Ishikawa (cell line): ENCODE measurements at regions not wholly inside any gene's neighbourhood (a gene's known extent, or its start where the extent isn't known, plus 50 kb on each side); places are given as distances from the start of the nearest gene placed in this dataset.

ENCODE experiments used
- CEBPB ChIP-seq: IDR thresholded peaks from 2 replicates; pipeline ENCODE4 v1.6.1; 2012
- CREB1 ChIP-seq: IDR thresholded peaks from 2 replicates; pipeline ENCODE4 v1.6.1; 2012; ENCODE audit warnings: low read depth
- EGR1 ChIP-seq: IDR thresholded peaks from 2 replicates; pipeline ENCODE4 v1.6.1; 2012
- EP300 ChIP-seq: IDR thresholded peaks from 2 replicates; pipeline ENCODE4 v1.6.1; 2012; ENCODE audit warnings: borderline replicate concordance
- FOXM1 ChIP-seq: IDR thresholded peaks from 2 replicates; pipeline ENCODE4 v1.6.1; 2012; ENCODE audit warnings: low read depth, borderline replicate concordance
- MAX ChIP-seq: IDR thresholded peaks from 2 replicates; pipeline ENCODE4 v1.6.1; 2012
- NFIC ChIP-seq: IDR thresholded peaks from 2 replicates; pipeline ENCODE4 v1.6.1; 2012
- RAD21 ChIP-seq: IDR thresholded peaks from 2 replicates; pipeline ENCODE4 v1.6.1; 2012; ENCODE audit warnings: low read depth
- TAF1 ChIP-seq: IDR thresholded peaks from 2 replicates; pipeline ENCODE4 v1.6.1; 2012; ENCODE audit warnings: low read depth, mild to moderate bottlenecking
- TCF12 ChIP-seq: IDR thresholded peaks from 2 replicates; pipeline ENCODE4 v1.6.1; 2012; ENCODE audit warnings: low read depth
- TEAD4 ChIP-seq: IDR thresholded peaks from 2 replicates; pipeline ENCODE4 v1.6.1; 2012
- YY1 ChIP-seq: IDR thresholded peaks from 2 replicates; pipeline ENCODE4 v1.6.1; 2012; ENCODE audit warnings: low read depth
- ZBTB7A ChIP-seq: IDR thresholded peaks from 2 replicates; pipeline ENCODE4 v1.6.1; 2012; ENCODE audit warnings: low read depth
- TF ChIP-seq, protein P1 (sequence below): IDR thresholded peaks from 2 replicates; pipeline ENCODE4 v1.6.1; 2012; ENCODE audit warnings: low read depth, mild to moderate bottlenecking
- TF ChIP-seq, protein P2 (sequence below): IDR thresholded peaks from 2 replicates; pipeline ENCODE4 v1.6.1; 2012

DNA sequence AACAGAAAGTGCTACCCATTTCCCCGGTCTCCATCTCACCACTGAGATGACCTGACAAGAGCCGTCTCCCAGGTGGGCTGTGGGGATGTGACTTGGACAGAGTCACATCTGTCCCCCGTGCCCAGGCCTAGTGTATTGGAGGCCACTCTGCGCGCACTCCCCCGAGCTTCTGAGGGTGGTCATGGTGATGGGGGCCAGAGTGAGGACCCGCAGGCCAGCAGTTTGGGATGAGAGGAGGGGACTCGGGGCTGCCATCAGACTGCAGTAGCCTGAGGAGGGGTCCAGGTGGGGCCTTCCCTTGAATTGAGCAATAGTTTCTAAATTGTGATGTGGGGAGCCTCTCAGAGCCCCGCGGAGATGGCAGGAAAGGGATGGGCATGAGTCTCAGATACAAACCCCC, 852.6 kb downstream of the TBC1D22A start:
- TF ChIP-seq EP300: no peak

DNA sequence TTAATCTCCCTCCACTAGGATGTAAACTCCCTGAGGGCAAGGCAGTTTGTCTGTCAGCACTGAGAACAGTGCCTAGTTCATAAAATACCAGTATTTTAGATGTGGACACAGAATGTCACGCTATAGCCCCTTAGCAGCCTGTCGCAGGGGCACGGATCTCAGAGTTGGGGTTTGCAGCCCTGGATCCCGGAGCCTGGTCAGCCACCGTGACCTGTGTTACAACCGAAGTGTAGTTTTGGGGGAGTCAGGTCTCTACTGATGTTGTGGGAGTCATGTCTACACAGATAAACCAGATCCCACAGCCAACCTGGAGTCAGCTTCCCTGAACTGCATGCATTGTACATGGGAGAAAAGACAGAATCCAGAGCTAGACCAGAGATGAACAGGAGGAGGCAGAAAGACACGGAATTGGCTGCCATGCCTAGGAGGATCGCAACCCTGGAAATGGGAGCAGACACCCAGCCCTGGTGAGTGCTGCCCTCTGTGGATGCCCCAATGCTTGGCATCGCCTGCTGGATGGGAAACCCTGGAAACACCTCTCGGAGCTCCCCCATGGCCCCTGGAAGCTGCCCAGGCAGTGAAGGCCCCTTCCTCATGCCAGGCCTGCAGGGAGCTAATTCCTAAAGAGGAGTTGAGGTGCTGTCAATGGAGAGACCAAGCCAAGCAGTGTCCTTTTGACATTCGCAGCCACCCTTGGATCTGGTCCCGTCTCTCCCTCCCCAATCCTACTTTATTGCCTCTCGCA, 851.3 kb downstream of the TBC1D22A start:
- TF ChIP-seq FOXM1: no peak
- TF ChIP-seq CEBPB: no peak
- TF ChIP-seq EP300: no peak
- no peak for TF ChIP-seq YY1
- no peak for TF ChIP-seq TEAD4
- TF ChIP-seq MAX: no peak
- no peak for TF ChIP-seq RAD21
- no peak for TF ChIP-seq TAF1
- TF ChIP-seq CREB1: no peak
- TF ChIP-seq, protein P1, sequence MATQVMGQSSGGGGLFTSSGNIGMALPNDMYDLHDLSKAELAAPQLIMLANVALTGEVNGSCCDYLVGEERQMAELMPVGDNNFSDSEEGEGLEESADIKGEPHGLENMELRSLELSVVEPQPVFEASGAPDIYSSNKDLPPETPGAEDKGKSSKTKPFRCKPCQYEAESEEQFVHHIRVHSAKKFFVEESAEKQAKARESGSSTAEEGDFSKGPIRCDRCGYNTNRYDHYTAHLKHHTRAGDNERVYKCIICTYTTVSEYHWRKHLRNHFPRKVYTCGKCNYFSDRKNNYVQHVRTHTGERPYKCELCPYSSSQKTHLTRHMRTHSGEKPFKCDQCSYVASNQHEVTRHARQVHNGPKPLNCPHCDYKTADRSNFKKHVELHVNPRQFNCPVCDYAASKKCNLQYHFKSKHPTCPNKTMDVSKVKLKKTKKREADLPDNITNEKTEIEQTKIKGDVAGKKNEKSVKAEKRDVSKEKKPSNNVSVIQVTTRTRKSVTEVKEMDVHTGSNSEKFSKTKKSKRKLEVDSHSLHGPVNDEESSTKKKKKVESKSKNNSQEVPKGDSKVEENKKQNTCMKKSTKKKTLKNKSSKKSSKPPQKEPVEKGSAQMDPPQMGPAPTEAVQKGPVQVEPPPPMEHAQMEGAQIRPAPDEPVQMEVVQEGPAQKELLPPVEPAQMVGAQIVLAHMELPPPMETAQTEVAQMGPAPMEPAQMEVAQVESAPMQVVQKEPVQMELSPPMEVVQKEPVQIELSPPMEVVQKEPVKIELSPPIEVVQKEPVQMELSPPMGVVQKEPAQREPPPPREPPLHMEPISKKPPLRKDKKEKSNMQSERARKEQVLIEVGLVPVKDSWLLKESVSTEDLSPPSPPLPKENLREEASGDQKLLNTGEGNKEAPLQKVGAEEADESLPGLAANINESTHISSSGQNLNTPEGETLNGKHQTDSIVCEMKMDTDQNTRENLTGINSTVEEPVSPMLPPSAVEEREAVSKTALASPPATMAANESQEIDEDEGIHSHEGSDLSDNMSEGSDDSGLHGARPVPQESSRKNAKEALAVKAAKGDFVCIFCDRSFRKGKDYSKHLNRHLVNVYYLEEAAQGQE: no peak
- TF ChIP-seq NFIC: no peak
- no peak for TF ChIP-seq EGR1
- TF ChIP-seq, protein P2, sequence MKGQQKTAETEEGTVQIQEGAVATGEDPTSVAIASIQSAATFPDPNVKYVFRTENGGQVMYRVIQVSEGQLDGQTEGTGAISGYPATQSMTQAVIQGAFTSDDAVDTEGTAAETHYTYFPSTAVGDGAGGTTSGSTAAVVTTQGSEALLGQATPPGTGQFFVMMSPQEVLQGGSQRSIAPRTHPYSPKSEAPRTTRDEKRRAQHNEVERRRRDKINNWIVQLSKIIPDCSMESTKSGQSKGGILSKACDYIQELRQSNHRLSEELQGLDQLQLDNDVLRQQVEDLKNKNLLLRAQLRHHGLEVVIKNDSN: no peak
- TF ChIP-seq TCF12: no peak
- TF ChIP-seq ZBTB7A: no peak

- no peak for TF ChIP-seq NFIC
- TF ChIP-seq, protein P2: peak; percentile 59
Measured at GRCh38 chr22:47612311-47612910, 850.0 kb downstream of the TBC1D22A start.

- TF ChIP-seq ZBTB7A: no peak
- TF ChIP-seq EGR1: no peak
- no peak for TF ChIP-seq MAX
- TF ChIP-seq CREB1: no peak
- TF ChIP-seq, protein P2: no peak
- no peak for TF ChIP-seq EP300
- no peak for TF ChIP-seq NFIC
- TF ChIP-seq FOXM1: no peak
- TF ChIP-seq TAF1: no peak
- no peak for TF ChIP-seq YY1
- no peak for TF ChIP-seq CEBPB
- no peak for TF ChIP-seq TCF12
- TF ChIP-seq, protein P1: no peak
Measured at GRCh38 chr22:47610764-47611163, 848.3 kb downstream of the TBC1D22A start.

DNA sequence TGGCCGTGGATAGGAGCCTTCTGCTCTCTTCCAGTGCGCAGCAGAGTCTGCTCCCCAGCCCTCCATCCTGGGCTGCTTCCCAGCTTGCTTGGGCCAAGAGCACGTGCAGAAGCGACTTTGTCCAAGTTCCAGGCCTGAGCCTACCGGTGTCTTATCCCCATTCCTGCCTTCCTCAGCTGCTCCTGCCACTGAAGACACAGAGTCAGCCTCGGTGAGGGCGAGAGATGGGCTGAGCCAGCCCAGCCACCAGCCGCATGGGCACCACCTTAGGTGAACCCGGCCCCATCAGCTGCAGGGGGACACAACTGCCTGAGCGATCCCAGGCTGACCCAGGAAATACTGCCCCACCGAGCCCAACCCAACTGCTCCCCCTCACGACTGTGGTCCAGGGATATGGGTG, 847.8 kb downstream of the TBC1D22A start:
- TF ChIP-seq TAF1 (no peak), YY1 (no peak), NFIC (no peak), CREB1 (no peak)

- TF ChIP-seq, protein P1: no peak
- TF ChIP-seq MAX (no peak), YY1 (no peak)
Measured at GRCh38 chr22:47609653-47610052, 847.2 kb downstream of the TBC1D22A start.
